ENCODE measurements at regions not wholly inside any gene's neighbourhood (a gene's known extent, or its start where the extent isn't known, plus 50 kb on each side); places are given as distances from the start of the nearest gene placed in this dataset.

GRCh38 chr6:4327841-4328240 lies 192.5 kb upstream of the ECI2 start:
- no peak for DNase-seq (ENCODE audit: low read depth, low spot score)

GRCh38 chr6:4324746-4325145 lies 189.4 kb upstream of the ECI2 start:
- no peak for DNase-seq (ENCODE audit: low read depth, low spot score)

- no peak for DNase-seq (ENCODE audit: low read depth, low spot score)
These were observed 187.9 kb upstream of the ECI2 start for GRCh38 chr6:4323322-4323721.

- DNase-seq (ENCODE audit: low read depth, low spot score), result no peak
These were observed 187.5 kb upstream of the ECI2 start for GRCh38 chr6:4322846-4323309.

- DNase-seq (ENCODE audit: low read depth, low spot score), result no peak
These were observed 186.9 kb upstream of the ECI2 start for GRCh38 chr6:4322134-4322845.

- DNase-seq (ENCODE audit: low read depth, low spot score), result no peak
These were observed 185.5 kb upstream of the ECI2 start for GRCh38 chr6:4320860-4321259.

- DNase-seq (ENCODE audit: low read depth, low spot score), result no peak
These were observed 184.8 kb upstream of the ECI2 start for GRCh38 chr6:4319981-4320683.

- DNase-seq (ENCODE audit: low read depth, low spot score), result no peak
These were observed 182.9 kb upstream of the ECI2 start for GRCh38 chr6:4318321-4318720.

GRCh38 chr6:4316867-4317400 lies 181.6 kb upstream of the ECI2 start:
- no peak for DNase-seq (ENCODE audit: low read depth, low spot score)

GRCh38 chr6:4314201-4314707 lies 178.9 kb upstream of the ECI2 start:
- no peak for DNase-seq (ENCODE audit: low read depth, low spot score)

GRCh38 chr6:4313044-4313686 lies 177.8 kb upstream of the ECI2 start:
- peak; percentile 62 for DNase-seq (ENCODE audit: low read depth, low spot score)

- DNase-seq (ENCODE audit: low read depth, low spot score), result no peak
These were observed 176.8 kb upstream of the ECI2 start for GRCh38 chr6:4311976-4312860.

GRCh38 chr6:4309540-4309939 lies 174.2 kb upstream of the ECI2 start:
- DNase-seq (ENCODE audit: low read depth, low spot score), result no peak

- DNase-seq (ENCODE audit: low read depth, low spot score), result no peak
These were observed 173.0 kb upstream of the ECI2 start for GRCh38 chr6:4308364-4308763.

- no peak for DNase-seq (ENCODE audit: low read depth, low spot score)
These were observed 169.6 kb upstream of the ECI2 start for GRCh38 chr6:4304927-4305455.

- no peak for DNase-seq (ENCODE audit: low read depth, low spot score)
These were observed 168.3 kb upstream of the ECI2 start for GRCh38 chr6:4303638-4304037.

- no peak for DNase-seq (ENCODE audit: low read depth, low spot score)
These were observed 167.1 kb upstream of the ECI2 start for GRCh38 chr6:4302524-4302923.

- no peak for DNase-seq (ENCODE audit: low read depth, low spot score)
These were observed 166.5 kb upstream of the ECI2 start for GRCh38 chr6:4301871-4302270.

- no peak for DNase-seq (ENCODE audit: low read depth, low spot score)
These were observed 165.5 kb upstream of the ECI2 start for GRCh38 chr6:4300917-4301316.

- DNase-seq (ENCODE audit: low read depth, low spot score), result no peak
These were observed 164.1 kb upstream of the ECI2 start for GRCh38 chr6:4299476-4299875.

- no peak for DNase-seq (ENCODE audit: low read depth, low spot score)
These were observed 162.0 kb upstream of the ECI2 start for GRCh38 chr6:4297348-4297747.

Measured in smooth muscle cell of the brain vasculature (primary cell).